ENCODE measurements at regions not wholly inside any gene's neighbourhood (a gene's known extent, or its start where the extent isn't known, plus 50 kb on each side); places are given as distances from the start of the nearest gene placed in this dataset.
"Not testable (repeated sequence)": the region's sequence is repeated elsewhere in the genome, so short reads cannot be mapped to it uniquely, and the experiment has no call there.

- not testable (repeated sequence) for H3K79me2 ChIP-seq (replicated peaks; ENCODE audit: insufficient read depth); H3K4me1 ChIP-seq (ENCODE audit: insufficient read depth); H3K4me3 ChIP-seq; H3F3A ChIP-seq (replicated peaks; ENCODE audit: low read depth); H3K27me3 Mint-ChIP-seq (ENCODE audit: insufficient read depth, low read depth, poor library complexity); H3K27me3 ChIP-seq (ENCODE audit: insufficient read depth); H3K9me2 ChIP-seq (ENCODE audit: insufficient read depth); H4K20me1 ChIP-seq (replicated peaks; ENCODE audit: insufficient read depth); H3K4me2 ChIP-seq; H3K4me1 Mint-ChIP-seq; DNase-seq (ENCODE audit: low spot score); H2AFZ ChIP-seq; H3K36me3 Mint-ChIP-seq (ENCODE audit: low read depth); ATAC-seq; H3K4me3 Mint-ChIP-seq; H3K36me3 ChIP-seq (ENCODE audit: insufficient read depth); H3K27ac ChIP-seq (ENCODE audit: low read depth); H3K27ac Mint-ChIP-seq
- peaks cover 31% of the 10 kb centered on the region for H3K9me3 Mint-ChIP-seq
These were observed 462.6 kb upstream of the HS3ST5 start for GRCh38 chr6:114805426-114805825.

GRCh38 chr6:114796576-114796975 lies 453.8 kb upstream of the HS3ST5 start:
- H3K4me1 Mint-ChIP-seq: no peaks in the 10 kb centered on the region
- ATAC-seq (no peak), DNase-seq (ENCODE audit: low spot score) (no peak)
- Histone ChIP-seq H3K4me3 (no peak overlapping the region), H3K27ac (ENCODE audit: low read depth) (no peak overlapping the region), H3K27me3 (ENCODE audit: insufficient read depth) (no peaks in the 10 kb centered on the region), H3K79me2 (replicated peaks; ENCODE audit: insufficient read depth) (no peaks in the 10 kb centered on the region), H3F3A (replicated peaks; ENCODE audit: low read depth) (no peaks in the 10 kb centered on the region), H4K20me1 (replicated peaks; ENCODE audit: insufficient read depth) (no peaks in the 10 kb centered on the region), H3K4me2 (no peak overlapping the region), H3K9me2 (ENCODE audit: insufficient read depth) (no peaks in the 10 kb centered on the region), H3K36me3 (ENCODE audit: insufficient read depth) (no peaks in the 10 kb centered on the region), H2AFZ (no peak overlapping the region), H3K4me1 (ENCODE audit: insufficient read depth) (no peaks in the 10 kb centered on the region)
- no peak overlapping the region for H3K27ac Mint-ChIP-seq
- no peak overlapping the region for H3K4me3 Mint-ChIP-seq
- no peaks in the 10 kb centered on the region for H3K36me3 Mint-ChIP-seq (ENCODE audit: low read depth)
- no peaks in the 10 kb centered on the region for H3K27me3 Mint-ChIP-seq (ENCODE audit: insufficient read depth, low read depth, poor library complexity)
- peaks cover 2% of the 10 kb centered on the region; the same call in 1 of the 3 replicates for H3K9me3 Mint-ChIP-seq
- TF ChIP-seq ETS1 (IDR thresholded peaks at IDR 0.05) (no peak), ZNF462 (CRISPR knock-in tag; IDR thresholded peaks at IDR 0.05) (no peak), CREB1 (CRISPR knock-in tag; IDR thresholded peaks at IDR 0.05; ENCODE audit: low read depth) (no peak), JUNB (IDR thresholded peaks at IDR 0.05; ENCODE audit: unreplicated experiment) (no peak), ZNF114 (CRISPR knock-in tag; IDR thresholded peaks at IDR 0.05) (no peak), CTCF (conservative IDR thresholded peaks at IDR 0.05; ENCODE audit: low read depth in 2 of 2) (no peak), STAT1 (IDR thresholded peaks at IDR 0.05; ENCODE audit: unreplicated experiment) (no peak), POLR2AphosphoS5 (IDR thresholded peaks at IDR 0.05; ENCODE audit: low read depth) (no peak), EZH2phosphoT487 (IDR thresholded peaks at IDR 0.05; ENCODE audit: unreplicated experiment) (no peak), REST (IDR thresholded peaks at IDR 0.05; ENCODE audit: unreplicated experiment) (no peak), ZNF331 (CRISPR knock-in tag; IDR thresholded peaks at IDR 0.05; ENCODE audit: low read depth) (no peak)

Data from GM23338 (cell line).